ENCODE measurements at regions not wholly inside any gene's neighbourhood (a gene's known extent, or its start where the extent isn't known, plus 50 kb on each side); places are given as distances from the start of the nearest gene placed in this dataset.

DNA sequence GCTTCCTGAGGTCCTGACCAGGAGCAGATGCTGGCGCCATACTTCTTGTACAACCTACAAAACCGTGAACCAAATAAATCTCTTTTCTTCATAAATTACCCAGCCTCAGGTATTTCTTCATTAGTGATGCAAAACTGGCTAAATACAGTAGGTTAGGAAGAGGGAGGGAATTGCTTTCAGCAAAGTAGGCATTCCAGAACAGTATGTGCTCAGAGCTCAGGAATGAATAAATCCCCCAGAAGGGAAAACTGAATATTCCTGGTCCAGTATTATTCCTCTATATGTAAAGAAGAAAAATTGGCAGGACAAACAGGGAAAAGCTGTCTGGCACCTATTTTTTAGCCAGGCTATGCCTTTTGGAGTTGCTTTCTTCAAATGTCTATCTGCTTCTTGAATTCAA, 577.1 kb downstream of the PSAT1 start:
- no peaks in the 10 kb centered on the region for H4K20me1 ChIP-seq (ENCODE audit: control insufficient read depth, extremely low read depth, insufficient read depth, low read length)
- no peak overlapping the region for H3K4me2 ChIP-seq (ENCODE audit: extremely low read depth, insufficient read depth, low read length)
- no peaks in the 10 kb centered on the region for H3K36me3 ChIP-seq (ENCODE audit: control insufficient read depth, insufficient read depth, low read length)
- no peak overlapping the region for H3K4me3 ChIP-seq (replicated peaks in 1 of 4; ENCODE audit: control extremely low read depth in 1 of 4, insufficient read depth in 1 of 4, low read depth in 3 of 4, low read length in 4 of 4)
- no peak overlapping the region for H3K9ac ChIP-seq (ENCODE audit: insufficient read depth, low read length)
- H3K9me3 ChIP-seq (ENCODE audit: control insufficient read depth, insufficient read depth, low read depth, low read length), result no peaks in the 10 kb centered on the region
- H3K27me3 ChIP-seq (ENCODE audit: control insufficient read depth, insufficient read depth, low read length), result no peaks in the 10 kb centered on the region
- no peaks in the 10 kb centered on the region for H3K79me2 ChIP-seq (ENCODE audit: control insufficient read depth, insufficient read depth, low read length)
- H3K4me1 ChIP-seq (ENCODE audit: control insufficient read depth, extremely low read depth, insufficient read depth, low read length), result peaks cover 6% of the 10 kb centered on the region
- no peak for TF ChIP-seq EZH2 (IDR thresholded peaks at IDR 0.05; ENCODE audit: low read length, missing control alignments)
- TF ChIP-seq, protein P1, sequence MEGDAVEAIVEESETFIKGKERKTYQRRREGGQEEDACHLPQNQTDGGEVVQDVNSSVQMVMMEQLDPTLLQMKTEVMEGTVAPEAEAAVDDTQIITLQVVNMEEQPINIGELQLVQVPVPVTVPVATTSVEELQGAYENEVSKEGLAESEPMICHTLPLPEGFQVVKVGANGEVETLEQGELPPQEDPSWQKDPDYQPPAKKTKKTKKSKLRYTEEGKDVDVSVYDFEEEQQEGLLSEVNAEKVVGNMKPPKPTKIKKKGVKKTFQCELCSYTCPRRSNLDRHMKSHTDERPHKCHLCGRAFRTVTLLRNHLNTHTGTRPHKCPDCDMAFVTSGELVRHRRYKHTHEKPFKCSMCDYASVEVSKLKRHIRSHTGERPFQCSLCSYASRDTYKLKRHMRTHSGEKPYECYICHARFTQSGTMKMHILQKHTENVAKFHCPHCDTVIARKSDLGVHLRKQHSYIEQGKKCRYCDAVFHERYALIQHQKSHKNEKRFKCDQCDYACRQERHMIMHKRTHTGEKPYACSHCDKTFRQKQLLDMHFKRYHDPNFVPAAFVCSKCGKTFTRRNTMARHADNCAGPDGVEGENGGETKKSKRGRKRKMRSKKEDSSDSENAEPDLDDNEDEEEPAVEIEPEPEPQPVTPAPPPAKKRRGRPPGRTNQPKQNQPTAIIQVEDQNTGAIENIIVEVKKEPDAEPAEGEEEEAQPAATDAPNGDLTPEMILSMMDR (conservative IDR thresholded peaks at IDR 0.05 in 1 of 2, IDR thresholded peaks at IDR 0.05 in 1 of 2; ENCODE audit: low read depth in 1 of 2, low read length in 2 of 2), result no peak
- DNase-seq (ENCODE audit: low read depth in 2 of 2), result no peak
- no peak overlapping the region for H3K27ac ChIP-seq (ENCODE audit: insufficient read depth, low read length)
- H2AFZ ChIP-seq (ENCODE audit: low read length), result no peak overlapping the region

DNA sequence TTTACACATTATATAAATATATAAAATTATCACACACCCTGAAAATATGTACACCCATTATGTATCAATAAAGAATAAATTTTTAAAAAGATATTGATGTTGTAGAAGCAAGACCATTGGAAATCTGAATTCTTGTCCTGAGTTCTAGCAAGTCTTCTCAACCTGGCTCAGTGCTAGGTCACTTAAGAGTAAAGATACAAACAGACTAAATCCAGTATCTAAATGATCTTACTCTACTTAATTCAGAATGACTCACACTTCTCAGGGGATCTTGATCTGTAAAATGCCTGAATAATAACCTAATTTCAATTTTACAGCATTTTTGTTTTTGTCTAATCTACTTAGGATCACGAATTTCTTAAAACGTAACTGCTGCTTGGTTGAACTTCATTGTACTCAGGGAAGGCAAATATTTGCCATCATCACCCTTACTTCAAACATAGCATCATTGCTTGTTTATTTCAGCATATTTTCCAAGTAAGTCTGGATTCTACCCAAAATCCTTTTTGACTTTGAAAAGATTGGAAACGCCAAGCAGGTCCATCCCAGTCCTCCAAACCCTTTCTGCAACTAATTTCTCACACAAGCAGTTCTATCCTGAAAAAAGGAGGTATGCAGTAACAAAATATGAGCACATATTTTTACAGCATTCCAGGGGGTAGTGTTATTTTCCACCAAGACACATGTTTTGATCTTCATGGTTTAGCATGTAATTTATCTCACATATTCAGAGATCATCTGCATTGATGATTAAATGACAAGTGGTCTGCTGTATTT, 582.6 kb downstream of the PSAT1 start:
- Histone ChIP-seq H3K36me3 (ENCODE audit: control insufficient read depth, insufficient read depth, low read length) (no peaks in the 10 kb centered on the region), H3K79me2 (ENCODE audit: control insufficient read depth, insufficient read depth, low read length) (no peaks in the 10 kb centered on the region), H4K20me1 (ENCODE audit: control insufficient read depth, extremely low read depth, insufficient read depth, low read length) (no peaks in the 10 kb centered on the region), H3K4me2 (ENCODE audit: extremely low read depth, insufficient read depth, low read length) (no peak overlapping the region), H3K9ac (ENCODE audit: insufficient read depth, low read length) (no peak overlapping the region), H2AFZ (ENCODE audit: low read length) (no peak overlapping the region), H3K27ac (ENCODE audit: insufficient read depth, low read length) (no peak overlapping the region), H3K9me3 (ENCODE audit: control insufficient read depth, insufficient read depth, low read depth, low read length) (no peaks in the 10 kb centered on the region), H3K4me1 (ENCODE audit: control insufficient read depth, extremely low read depth, insufficient read depth, low read length) (no peaks in the 10 kb centered on the region), H3K27me3 (ENCODE audit: control insufficient read depth, insufficient read depth, low read length) (no peaks in the 10 kb centered on the region), H3K4me3 (replicated peaks in 1 of 4; ENCODE audit: control extremely low read depth in 1 of 4, insufficient read depth in 1 of 4, low read depth in 3 of 4, low read length in 4 of 4) (no peak overlapping the region)
- no peak for DNase-seq (ENCODE audit: low read depth in 2 of 2)
- TF ChIP-seq, protein P1 (conservative IDR thresholded peaks at IDR 0.05 in 1 of 2, IDR thresholded peaks at IDR 0.05 in 1 of 2; ENCODE audit: low read depth in 1 of 2, low read length in 2 of 2), result no peak
- no peak for TF ChIP-seq EZH2 (IDR thresholded peaks at IDR 0.05; ENCODE audit: low read length, missing control alignments)

DNA sequence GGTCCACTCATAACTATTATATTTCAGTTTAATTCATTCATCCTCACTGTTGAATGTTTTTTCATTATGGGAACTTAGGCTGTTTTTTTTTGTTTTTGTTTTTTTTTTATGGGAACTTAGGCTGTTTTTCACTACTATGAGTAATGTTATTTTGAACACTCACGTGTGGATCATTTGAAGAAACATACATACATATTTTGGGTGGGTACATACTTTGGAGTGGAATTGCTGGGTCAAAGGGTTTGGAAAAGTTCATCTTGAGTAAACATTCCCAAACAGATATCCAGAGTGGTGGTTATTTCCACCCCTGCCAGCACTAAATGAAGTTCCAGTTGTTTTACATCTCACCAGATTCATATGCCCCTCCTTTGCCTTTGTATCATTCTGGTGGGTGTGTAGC, 584.4 kb downstream of the PSAT1 start:
- Histone ChIP-seq H3K27ac (ENCODE audit: insufficient read depth, low read length) (no peak overlapping the region), H2AFZ (ENCODE audit: low read length) (no peak overlapping the region), H3K36me3 (ENCODE audit: control insufficient read depth, insufficient read depth, low read length) (no peaks in the 10 kb centered on the region), H4K20me1 (ENCODE audit: control insufficient read depth, extremely low read depth, insufficient read depth, low read length) (no peaks in the 10 kb centered on the region), H3K9ac (ENCODE audit: insufficient read depth, low read length) (no peak overlapping the region), H3K27me3 (ENCODE audit: control insufficient read depth, insufficient read depth, low read length) (no peaks in the 10 kb centered on the region), H3K4me3 (replicated peaks in 1 of 4; ENCODE audit: control extremely low read depth in 1 of 4, insufficient read depth in 1 of 4, low read depth in 3 of 4, low read length in 4 of 4) (no peak overlapping the region), H3K4me2 (ENCODE audit: extremely low read depth, insufficient read depth, low read length) (no peak overlapping the region), H3K79me2 (ENCODE audit: control insufficient read depth, insufficient read depth, low read length) (no peaks in the 10 kb centered on the region), H3K9me3 (ENCODE audit: control insufficient read depth, insufficient read depth, low read depth, low read length) (no peaks in the 10 kb centered on the region), H3K4me1 (ENCODE audit: control insufficient read depth, extremely low read depth, insufficient read depth, low read length) (no peaks in the 10 kb centered on the region)
- DNase-seq (ENCODE audit: low read depth in 2 of 2), result no peak
- no peak for TF ChIP-seq EZH2 (IDR thresholded peaks at IDR 0.05; ENCODE audit: low read length, missing control alignments)
